BE2C (cell line): ENCODE measurements at regions not wholly inside any gene's neighbourhood (a gene's known extent, or its start where the extent isn't known, plus 50 kb on each side); places are given as distances from the start of the nearest gene placed in this dataset.

Experiments
- DNase-seq: peaks from one replicate; pipeline ENCODE4 v3.0.0-alpha.2; 2020
- H3K27me3 ChIP-seq: fragments of 250-450 bp; sonication (Bioruptor Pico); 2 replicates; pipeline ENCODE4 v1.5.1; 2020; ENCODE audit warnings: mild to moderate bottlenecking
- H3K36me3 ChIP-seq: fragments of 250-450 bp; sonication (Bioruptor Pico); 2 replicates; pipeline ENCODE4 v1.5.1; 2020; ENCODE audit warnings: mild to moderate bottlenecking
- H3K4me1 ChIP-seq: fragments of 250-450 bp; sonication (Bioruptor Pico); 2 replicates; pipeline ENCODE4 v1.5.1; 2020
- H3K4me3 ChIP-seq: 2 replicates; pipeline ENCODE4 v1.5.1; 2011; ENCODE audit warnings: low read depth, low read length
- H3K9me3 ChIP-seq: fragments of 250-450 bp; sonication (Bioruptor Pico); 2 replicates; pipeline ENCODE4 v1.5.1; 2020
- TF ChIP-seq, protein P1 (sequence below): IDR thresholded peaks from 2 replicates; pipeline ENCODE4 v1.5.1; 2012; ENCODE audit warnings: mild to moderate bottlenecking, low read depth, low read length

DNA sequence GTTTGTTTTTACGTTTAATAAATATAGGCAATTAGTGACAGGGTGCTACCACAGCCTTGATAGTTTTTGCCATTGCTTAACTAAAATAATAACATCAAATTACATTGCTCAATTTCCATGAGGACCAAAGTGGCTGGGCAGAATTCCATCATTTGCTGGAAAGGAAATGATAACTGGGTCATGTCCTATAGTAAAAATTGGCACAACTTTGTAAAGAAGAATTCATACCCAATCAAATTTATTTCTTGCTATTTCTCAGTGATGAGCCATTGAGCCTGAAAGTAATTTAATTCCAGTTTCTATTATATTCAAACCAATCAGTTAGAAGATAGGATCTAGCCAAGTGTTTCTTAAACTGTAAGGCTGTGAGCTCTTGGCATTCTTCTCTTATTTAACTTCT lies 102.2 kb upstream of the CTTNBP2 start:
- no peaks in the 10 kb centered on the region for H3K9me3 ChIP-seq
- no peaks in the 10 kb centered on the region for H3K36me3 ChIP-seq
- no peak overlapping the region for H3K4me3 ChIP-seq
- no peak for DNase-seq
- no peaks in the 10 kb centered on the region for H3K27me3 ChIP-seq
- TF ChIP-seq, protein P1, sequence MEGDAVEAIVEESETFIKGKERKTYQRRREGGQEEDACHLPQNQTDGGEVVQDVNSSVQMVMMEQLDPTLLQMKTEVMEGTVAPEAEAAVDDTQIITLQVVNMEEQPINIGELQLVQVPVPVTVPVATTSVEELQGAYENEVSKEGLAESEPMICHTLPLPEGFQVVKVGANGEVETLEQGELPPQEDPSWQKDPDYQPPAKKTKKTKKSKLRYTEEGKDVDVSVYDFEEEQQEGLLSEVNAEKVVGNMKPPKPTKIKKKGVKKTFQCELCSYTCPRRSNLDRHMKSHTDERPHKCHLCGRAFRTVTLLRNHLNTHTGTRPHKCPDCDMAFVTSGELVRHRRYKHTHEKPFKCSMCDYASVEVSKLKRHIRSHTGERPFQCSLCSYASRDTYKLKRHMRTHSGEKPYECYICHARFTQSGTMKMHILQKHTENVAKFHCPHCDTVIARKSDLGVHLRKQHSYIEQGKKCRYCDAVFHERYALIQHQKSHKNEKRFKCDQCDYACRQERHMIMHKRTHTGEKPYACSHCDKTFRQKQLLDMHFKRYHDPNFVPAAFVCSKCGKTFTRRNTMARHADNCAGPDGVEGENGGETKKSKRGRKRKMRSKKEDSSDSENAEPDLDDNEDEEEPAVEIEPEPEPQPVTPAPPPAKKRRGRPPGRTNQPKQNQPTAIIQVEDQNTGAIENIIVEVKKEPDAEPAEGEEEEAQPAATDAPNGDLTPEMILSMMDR, result no peak
- no peaks in the 10 kb centered on the region for H3K4me1 ChIP-seq

GRCh38 chr7:117979954-117980497 lies 106.8 kb upstream of the CTTNBP2 start:
- TF ChIP-seq, protein P1, result no peak
- DNase-seq, result no peak
- Histone ChIP-seq H3K36me3 (no peaks in the 10 kb centered on the region), H3K4me3 (no peak overlapping the region), H3K27me3 (peaks cover 9% of the 10 kb centered on the region; the same call in 1 of the 2 replicates), H3K9me3 (no peaks in the 10 kb centered on the region), H3K4me1 (no peaks in the 10 kb centered on the region)

- no peaks in the 10 kb centered on the region for H3K36me3 ChIP-seq
- no peak for DNase-seq
- TF ChIP-seq, protein P1, result no peak
- no peaks in the 10 kb centered on the region for H3K4me1 ChIP-seq
- no peak overlapping the region for H3K4me3 ChIP-seq
- peaks cover 9% of the 10 kb centered on the region; the same call in 1 of the 2 replicates for H3K27me3 ChIP-seq
- H3K9me3 ChIP-seq, result no peaks in the 10 kb centered on the region
Observed at GRCh38 chr7:117982071-117983055, 109.1 kb upstream of the CTTNBP2 start.

DNA sequence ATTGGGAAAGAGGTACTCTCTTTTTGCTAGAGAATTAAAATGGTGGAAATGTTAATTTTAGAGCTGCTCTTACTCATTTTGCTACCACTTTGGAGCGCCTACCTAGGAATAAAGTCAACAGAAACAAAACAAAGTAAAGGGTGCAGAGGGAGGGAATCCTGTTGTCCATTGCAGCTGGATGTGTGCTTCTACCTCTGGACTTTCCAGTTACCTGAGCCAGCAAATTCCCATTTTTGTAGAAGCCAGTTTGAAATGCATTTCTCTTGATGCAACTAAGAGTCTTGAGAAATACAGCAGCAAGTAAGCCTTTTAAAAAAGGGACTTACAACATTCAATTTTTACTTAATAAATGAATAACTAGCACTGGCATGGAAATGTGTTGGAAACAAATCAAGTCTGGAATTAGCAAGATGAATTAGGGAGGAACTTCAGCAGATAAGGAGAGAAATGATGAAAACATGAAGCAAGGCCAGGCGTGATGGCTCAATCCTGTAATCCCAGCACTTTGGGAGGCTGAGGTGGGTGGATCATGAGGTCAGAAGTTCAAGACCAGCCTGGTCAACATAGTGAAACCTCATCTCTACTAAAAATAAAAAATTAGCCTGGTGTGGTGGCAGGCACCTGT lies 113.5 kb upstream of the CTTNBP2 start:
- H3K4me3 ChIP-seq, result no peak overlapping the region
- TF ChIP-seq, protein P1, result no peak
- peaks cover 7% of the 10 kb centered on the region; the same call in 1 of the 2 replicates for H3K27me3 ChIP-seq
- DNase-seq, result no peak
- H3K4me1 ChIP-seq, result no peaks in the 10 kb centered on the region
- no peaks in the 10 kb centered on the region for H3K36me3 ChIP-seq
- H3K9me3 ChIP-seq, result no peaks in the 10 kb centered on the region

GRCh38 chr7:117990834-117991233 lies 117.6 kb upstream of the CTTNBP2 start:
- TF ChIP-seq, protein P1, result no peak
- Histone ChIP-seq H3K36me3 (no peaks in the 10 kb centered on the region), H3K4me3 (no peak overlapping the region), H3K27me3 (no peaks in the 10 kb centered on the region), H3K9me3 (no peaks in the 10 kb centered on the region), H3K4me1 (no peaks in the 10 kb centered on the region)
- no peak for DNase-seq
